Epithelial cell of proximal tubule (primary cell): ENCODE measurements at regions not wholly inside any gene's neighbourhood (a gene's known extent, or its start where the extent isn't known, plus 50 kb on each side); places are given as distances from the start of the nearest gene placed in this dataset.

Experiments
- DNase-seq: peaks from one replicate; pipeline ENCODE4 v3.0.0-alpha.2; 2011; ENCODE audit warnings: low read depth
- H3K4me3 ChIP-seq: 2 replicates; pipeline ENCODE4 v1.5.1; 2011; ENCODE audit warnings: low read depth, mild to moderate bottlenecking, low read length
- CTCF ChIP-seq: conservative IDR thresholded peaks from 2 replicates; pipeline ENCODE4 v1.5.1; 2012; ENCODE audit warnings: low read depth, mild to moderate bottlenecking, low read length

- H3K4me3 ChIP-seq: no peak overlapping the region
- TF ChIP-seq CTCF: no peak
- DNase-seq: no peak
These were observed 57.2 kb upstream of the PAX2 start for GRCh38 chr10:100688201-100688600.

GRCh38 chr10:100693821-100694220 is 51.6 kb upstream of the PAX2 start:
- no peak for DNase-seq
- no peak overlapping the region for H3K4me3 ChIP-seq
- no peak for TF ChIP-seq CTCF
